ENCODE measurements at regions not wholly inside any gene's neighbourhood (a gene's known extent, or its start where the extent isn't known, plus 50 kb on each side); places are given as distances from the start of the nearest gene placed in this dataset.
"Not testable (repeated sequence)": the region's sequence is repeated elsewhere in the genome, so short reads cannot be mapped to it uniquely, and the experiment has no call there.

GRCh38 chr2:4139316-4139715 is 435.9 kb downstream of the DCDC2C start:
- DNase-seq (ENCODE audit: low spot score) = no peak

- DNase-seq (ENCODE audit: low spot score) = no peak
These were observed 436.4 kb downstream of the DCDC2C start for GRCh38 chr2:4139731-4140130.

GRCh38 chr2:4140281-4140970 is 437.1 kb downstream of the DCDC2C start:
- no peak for DNase-seq (ENCODE audit: low spot score)

- DNase-seq (ENCODE audit: low spot score) = no peak
These were observed 441.4 kb downstream of the DCDC2C start for GRCh38 chr2:4144731-4145130.

- no peak for DNase-seq (ENCODE audit: low spot score)
These were observed 448.1 kb downstream of the DCDC2C start for GRCh38 chr2:4151521-4151920.

GRCh38 chr2:4152051-4152450 is 448.7 kb downstream of the DCDC2C start:
- no peak for DNase-seq (ENCODE audit: low spot score)

- DNase-seq (ENCODE audit: low spot score) = no peak
These were observed 465.5 kb downstream of the DCDC2C start for GRCh38 chr2:4168834-4169233.

- no peak for DNase-seq (ENCODE audit: low spot score)
These were observed 471.4 kb downstream of the DCDC2C start for GRCh38 chr2:4174796-4175195.

GRCh38 chr2:4175343-4175742 is 472.0 kb downstream of the DCDC2C start:
- DNase-seq (ENCODE audit: low spot score) = no peak

- no peak for DNase-seq (ENCODE audit: low spot score)
These were observed 477.3 kb downstream of the DCDC2C start for GRCh38 chr2:4180631-4181030.

GRCh38 chr2:4181062-4181461 is 477.7 kb downstream of the DCDC2C start:
- DNase-seq (ENCODE audit: low spot score) = no peak

- DNase-seq (ENCODE audit: low spot score) = no peak
These were observed 485.2 kb downstream of the DCDC2C start for GRCh38 chr2:4188561-4188960.

- no peak for DNase-seq (ENCODE audit: low spot score)
These were observed 487.2 kb downstream of the DCDC2C start for GRCh38 chr2:4190548-4190947.

GRCh38 chr2:4192119-4192518 is 488.7 kb downstream of the DCDC2C start:
- no peak for DNase-seq (ENCODE audit: low spot score)

- DNase-seq (ENCODE audit: low spot score) = no peak
These were observed 511.2 kb downstream of the DCDC2C start for GRCh38 chr2:4214444-4215205.

GRCh38 chr2:4217737-4218136 is 514.4 kb downstream of the DCDC2C start:
- no peak for DNase-seq (ENCODE audit: low spot score)

GRCh38 chr2:4219101-4219500 is 515.7 kb downstream of the DCDC2C start:
- no peak for DNase-seq (ENCODE audit: low spot score)

- DNase-seq (ENCODE audit: low spot score) = no peak
These were observed 516.2 kb downstream of the DCDC2C start for GRCh38 chr2:4219571-4219970.

GRCh38 chr2:4221434-4221833 is 518.1 kb downstream of the DCDC2C start:
- no peak for DNase-seq (ENCODE audit: low spot score)

GRCh38 chr2:4221845-4222244 is 518.5 kb downstream of the DCDC2C start:
- DNase-seq (ENCODE audit: low spot score) = no peak

- not testable (repeated sequence) for DNase-seq (ENCODE audit: low spot score)
These were observed 541.0 kb downstream of the DCDC2C start for GRCh38 chr2:4244422-4244821.

- no peak for DNase-seq (ENCODE audit: low spot score)
These were observed 543.2 kb downstream of the DCDC2C start for GRCh38 chr2:4246364-4247131.

- no peak for DNase-seq (ENCODE audit: low spot score)
These were observed 544.4 kb downstream of the DCDC2C start for GRCh38 chr2:4247791-4248190.

Measured in HuH-7.5 (cell line).